ENCODE measurements at regions not wholly inside any gene's neighbourhood (a gene's known extent, or its start where the extent isn't known, plus 50 kb on each side); places are given as distances from the start of the nearest gene placed in this dataset.

GRCh38 chr7:15016766-15017165 lies 114.2 kb upstream of the DGKB start:
- H3K36me3 ChIP-seq (ENCODE audit: control insufficient read depth, insufficient read depth, low read length) = no peaks in the 10 kb centered on the region
- no peak overlapping the region for H3K4me3 ChIP-seq (ENCODE audit: low read length)
- DNase-seq = peak; percentile 87
- H3K9me3 ChIP-seq (replicated peaks; ENCODE audit: control insufficient read depth, low read depth, low read length) = no peaks in the 10 kb centered on the region
- H3K4me1 ChIP-seq (ENCODE audit: control insufficient read depth, insufficient read depth, low read length) = peaks cover 5% of the 10 kb centered on the region
- no peak overlapping the region for H3K27ac ChIP-seq (ENCODE audit: low read length)
- H3K27me3 ChIP-seq (ENCODE audit: control insufficient read depth, insufficient read depth, low read length) = no peaks in the 10 kb centered on the region
- WGBS (ENCODE audit: insufficient coverage) = no CpG with 5 or more reads among the region's 2 CpGs

- WGBS (ENCODE audit: insufficient coverage) = no CpG with 5 or more reads among the region's 4 CpGs
- no peak overlapping the region for H3K27ac ChIP-seq (ENCODE audit: low read length)
Measured at GRCh38 chr7:15016315-15016667, 113.7 kb upstream of the DGKB start.

GRCh38 chr7:15015545-15016314 lies 113.2 kb upstream of the DGKB start:
- Histone ChIP-seq H3K27ac (ENCODE audit: low read length) (peak overlapping the region; percentile 52), H3K27me3 (ENCODE audit: control insufficient read depth, insufficient read depth, low read length) (no peaks in the 10 kb centered on the region), H3K9me3 (replicated peaks; ENCODE audit: control insufficient read depth, low read depth, low read length) (no peaks in the 10 kb centered on the region), H3K36me3 (ENCODE audit: control insufficient read depth, insufficient read depth, low read length) (no peaks in the 10 kb centered on the region), H3K4me1 (ENCODE audit: control insufficient read depth, insufficient read depth, low read length) (peaks cover 5% of the 10 kb centered on the region), H3K4me3 (ENCODE audit: low read length) (peak overlapping the region; percentile 7)
- 17% methylated on average over 1 of the region's 8 CpGs for WGBS (ENCODE audit: insufficient coverage)
- peak; percentile 90 for DNase-seq

More at GRCh38 chr7:15016315-15016667, 113.7 kb upstream of the DGKB start:
- H3K4me1 ChIP-seq (ENCODE audit: control insufficient read depth, insufficient read depth, low read length) = peaks cover 5% of the 10 kb centered on the region
- no peaks in the 10 kb centered on the region for H3K36me3 ChIP-seq (ENCODE audit: control insufficient read depth, insufficient read depth, low read length)
- H3K27me3 ChIP-seq (ENCODE audit: control insufficient read depth, insufficient read depth, low read length) = no peaks in the 10 kb centered on the region
- no peak overlapping the region for H3K4me3 ChIP-seq (ENCODE audit: low read length)
- no peak for DNase-seq
- H3K9me3 ChIP-seq (replicated peaks; ENCODE audit: control insufficient read depth, low read depth, low read length) = no peaks in the 10 kb centered on the region

GRCh38 chr7:15012135-15012534 lies 109.6 kb upstream of the DGKB start:
- no peaks in the 10 kb centered on the region for H3K36me3 ChIP-seq (ENCODE audit: control insufficient read depth, insufficient read depth, low read length)
- no peaks in the 10 kb centered on the region for H3K9me3 ChIP-seq (replicated peaks; ENCODE audit: control insufficient read depth, low read depth, low read length)
- H3K27ac ChIP-seq (ENCODE audit: low read length) = no peak overlapping the region
- H3K27me3 ChIP-seq (ENCODE audit: control insufficient read depth, insufficient read depth, low read length) = no peaks in the 10 kb centered on the region
- H3K4me1 ChIP-seq (ENCODE audit: control insufficient read depth, insufficient read depth, low read length) = peaks cover 5% of the 10 kb centered on the region
- 90% methylated on average over 2 of the region's 4 CpGs for WGBS (ENCODE audit: insufficient coverage)
- DNase-seq = no peak
- H3K4me3 ChIP-seq (ENCODE audit: low read length) = no peak overlapping the region

- Histone ChIP-seq H3K4me1 (ENCODE audit: control insufficient read depth, insufficient read depth, low read length) (peaks cover 5% of the 10 kb centered on the region), H3K36me3 (ENCODE audit: control insufficient read depth, insufficient read depth, low read length) (no peaks in the 10 kb centered on the region), H3K9me3 (replicated peaks; ENCODE audit: control insufficient read depth, low read depth, low read length) (no peaks in the 10 kb centered on the region), H3K27me3 (ENCODE audit: control insufficient read depth, insufficient read depth, low read length) (no peaks in the 10 kb centered on the region), H3K4me3 (ENCODE audit: low read length) (no peak overlapping the region), H3K27ac (ENCODE audit: low read length) (no peak overlapping the region)
- WGBS (ENCODE audit: insufficient coverage) = 74% methylated on average over 3 of the region's 3 CpGs
- no peak for DNase-seq
Measured at GRCh38 chr7:15011289-15011688, 108.7 kb upstream of the DGKB start.

GRCh38 chr7:15007507-15007906 lies 105.0 kb upstream of the DGKB start:
- H3K27me3 ChIP-seq (ENCODE audit: control insufficient read depth, insufficient read depth, low read length) = no peaks in the 10 kb centered on the region
- DNase-seq = no peak
- H3K4me1 ChIP-seq (ENCODE audit: control insufficient read depth, insufficient read depth, low read length) = no peaks in the 10 kb centered on the region
- 80% methylated on average over 2 of the region's 5 CpGs for whole genome bisulfite sequencing (ENCODE audit: insufficient coverage)
- no peak overlapping the region for H3K27ac ChIP-seq (ENCODE audit: low read length)
- H3K9me3 ChIP-seq (replicated peaks; ENCODE audit: control insufficient read depth, low read depth, low read length) = no peaks in the 10 kb centered on the region
- no peak overlapping the region for H3K4me3 ChIP-seq (ENCODE audit: low read length)
- H3K36me3 ChIP-seq (ENCODE audit: control insufficient read depth, insufficient read depth, low read length) = no peaks in the 10 kb centered on the region

- H3K9me3 ChIP-seq (replicated peaks; ENCODE audit: control insufficient read depth, low read depth, low read length) = no peaks in the 10 kb centered on the region
- H3K27me3 ChIP-seq (ENCODE audit: control insufficient read depth, insufficient read depth, low read length) = no peaks in the 10 kb centered on the region
- no peak overlapping the region for H3K4me3 ChIP-seq (ENCODE audit: low read length)
- no peaks in the 10 kb centered on the region for H3K36me3 ChIP-seq (ENCODE audit: control insufficient read depth, insufficient read depth, low read length)
- H3K4me1 ChIP-seq (ENCODE audit: control insufficient read depth, insufficient read depth, low read length) = no peaks in the 10 kb centered on the region
- no peak overlapping the region for H3K27ac ChIP-seq (ENCODE audit: low read length)
- WGBS (ENCODE audit: insufficient coverage) = 100% methylated on average over 1 of the region's 5 CpGs
- no peak for DNase-seq
Measured at GRCh38 chr7:15005672-15006071, 103.1 kb upstream of the DGKB start.

- H3K36me3 ChIP-seq (ENCODE audit: control insufficient read depth, insufficient read depth, low read length) = no peaks in the 10 kb centered on the region
- no peaks in the 10 kb centered on the region for H3K27me3 ChIP-seq (ENCODE audit: control insufficient read depth, insufficient read depth, low read length)
- H3K4me1 ChIP-seq (ENCODE audit: control insufficient read depth, insufficient read depth, low read length) = no peaks in the 10 kb centered on the region
- no peak for DNase-seq
- H3K27ac ChIP-seq (ENCODE audit: low read length) = no peak overlapping the region
- H3K4me3 ChIP-seq (ENCODE audit: low read length) = no peak overlapping the region
- H3K9me3 ChIP-seq (replicated peaks; ENCODE audit: control insufficient read depth, low read depth, low read length) = no peaks in the 10 kb centered on the region
- no CpG with 5 or more reads among the region's 1 CpG for WGBS (ENCODE audit: insufficient coverage)
Measured at GRCh38 chr7:15000157-15000556, 97.6 kb upstream of the DGKB start.

- Histone ChIP-seq H3K4me1 (ENCODE audit: control insufficient read depth, insufficient read depth, low read length) (no peaks in the 10 kb centered on the region), H3K27me3 (ENCODE audit: control insufficient read depth, insufficient read depth, low read length) (no peaks in the 10 kb centered on the region), H3K27ac (ENCODE audit: low read length) (no peak overlapping the region), H3K4me3 (ENCODE audit: low read length) (no peak overlapping the region), H3K36me3 (ENCODE audit: control insufficient read depth, insufficient read depth, low read length) (no peaks in the 10 kb centered on the region), H3K9me3 (replicated peaks; ENCODE audit: control insufficient read depth, low read depth, low read length) (no peaks in the 10 kb centered on the region)
- no peak for DNase-seq
- WGBS (ENCODE audit: insufficient coverage) = 100% methylated on average over 2 of the region's 2 CpGs
Measured at GRCh38 chr7:14999331-14999730, 96.8 kb upstream of the DGKB start.

- WGBS (ENCODE audit: insufficient coverage) = 83% methylated on average over 2 of the region's 2 CpGs
- Histone ChIP-seq H3K36me3 (ENCODE audit: control insufficient read depth, insufficient read depth, low read length) (no peaks in the 10 kb centered on the region), H3K27me3 (ENCODE audit: control insufficient read depth, insufficient read depth, low read length) (no peaks in the 10 kb centered on the region), H3K27ac (ENCODE audit: low read length) (no peak overlapping the region), H3K4me3 (ENCODE audit: low read length) (no peak overlapping the region), H3K4me1 (ENCODE audit: control insufficient read depth, insufficient read depth, low read length) (no peaks in the 10 kb centered on the region), H3K9me3 (replicated peaks; ENCODE audit: control insufficient read depth, low read depth, low read length) (no peaks in the 10 kb centered on the region)
- DNase-seq = no peak
Measured at GRCh38 chr7:14995774-14996173, 93.2 kb upstream of the DGKB start.

- no peaks in the 10 kb centered on the region for H3K9me3 ChIP-seq (replicated peaks; ENCODE audit: control insufficient read depth, low read depth, low read length)
Measured at GRCh38 chr7:14988941-14989340, 86.4 kb upstream of the DGKB start.

More at GRCh38 chr7:14988941-14989340, 86.4 kb upstream of the DGKB start:
- WGBS (ENCODE audit: insufficient coverage) = no CpG with 5 or more reads among the region's 2 CpGs
- H3K27me3 ChIP-seq (ENCODE audit: control insufficient read depth, insufficient read depth, low read length) = no peaks in the 10 kb centered on the region
- no peaks in the 10 kb centered on the region for H3K4me1 ChIP-seq (ENCODE audit: control insufficient read depth, insufficient read depth, low read length)
- H3K36me3 ChIP-seq (ENCODE audit: control insufficient read depth, insufficient read depth, low read length) = no peaks in the 10 kb centered on the region
- H3K4me3 ChIP-seq (ENCODE audit: low read length) = no peak overlapping the region
- H3K27ac ChIP-seq (ENCODE audit: low read length) = no peak overlapping the region
- peak; percentile 80 for DNase-seq
